ENCODE measurements at regions not wholly inside any gene's neighbourhood (a gene's known extent, or its start where the extent isn't known, plus 50 kb on each side); places are given as distances from the start of the nearest gene placed in this dataset.
A peak's percentile ranks its signal among the peaks of the same experiment; 100 is the strongest.

DNA sequence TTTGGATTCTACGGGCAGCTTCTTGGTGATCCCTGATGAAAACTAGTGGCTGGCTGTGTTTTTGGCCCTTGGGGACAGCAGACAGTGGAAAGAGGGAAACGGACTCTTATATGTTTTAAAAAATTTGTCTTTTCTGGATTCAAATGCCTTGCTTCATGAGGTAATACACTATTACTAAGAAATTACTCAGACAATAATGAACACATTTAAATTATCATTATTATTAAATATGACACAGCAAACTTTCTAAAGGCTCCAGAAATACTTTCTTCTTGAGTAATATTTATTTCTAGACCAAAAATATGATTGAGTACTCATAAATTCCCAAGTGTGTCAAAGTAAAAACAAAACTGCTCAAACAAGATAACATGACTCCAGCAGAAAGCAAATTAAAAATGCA lies 520.7 kb upstream of the AADAT start:
- H3K27me3 Mint-ChIP-seq (ENCODE audit: unreplicated experiment) = no peaks in the 10 kb centered on the region
- no peaks in the 10 kb centered on the region for H3K36me3 Mint-ChIP-seq (ENCODE audit: unreplicated experiment)
- TF ChIP-seq, protein P1, sequence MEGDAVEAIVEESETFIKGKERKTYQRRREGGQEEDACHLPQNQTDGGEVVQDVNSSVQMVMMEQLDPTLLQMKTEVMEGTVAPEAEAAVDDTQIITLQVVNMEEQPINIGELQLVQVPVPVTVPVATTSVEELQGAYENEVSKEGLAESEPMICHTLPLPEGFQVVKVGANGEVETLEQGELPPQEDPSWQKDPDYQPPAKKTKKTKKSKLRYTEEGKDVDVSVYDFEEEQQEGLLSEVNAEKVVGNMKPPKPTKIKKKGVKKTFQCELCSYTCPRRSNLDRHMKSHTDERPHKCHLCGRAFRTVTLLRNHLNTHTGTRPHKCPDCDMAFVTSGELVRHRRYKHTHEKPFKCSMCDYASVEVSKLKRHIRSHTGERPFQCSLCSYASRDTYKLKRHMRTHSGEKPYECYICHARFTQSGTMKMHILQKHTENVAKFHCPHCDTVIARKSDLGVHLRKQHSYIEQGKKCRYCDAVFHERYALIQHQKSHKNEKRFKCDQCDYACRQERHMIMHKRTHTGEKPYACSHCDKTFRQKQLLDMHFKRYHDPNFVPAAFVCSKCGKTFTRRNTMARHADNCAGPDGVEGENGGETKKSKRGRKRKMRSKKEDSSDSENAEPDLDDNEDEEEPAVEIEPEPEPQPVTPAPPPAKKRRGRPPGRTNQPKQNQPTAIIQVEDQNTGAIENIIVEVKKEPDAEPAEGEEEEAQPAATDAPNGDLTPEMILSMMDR (IDR thresholded peaks at IDR 0.05) = no peak
- H3K4me1 Mint-ChIP-seq (ENCODE audit: unreplicated experiment) = no peaks in the 10 kb centered on the region
- peaks cover 21% of the 10 kb centered on the region for H3K9me3 Mint-ChIP-seq (ENCODE audit: unreplicated experiment)
- peak overlapping the region; percentile 19 for H3K27ac Mint-ChIP-seq (ENCODE audit: unreplicated experiment)
- no peak overlapping the region for H3K4me3 Mint-ChIP-seq (ENCODE audit: unreplicated experiment)
- no peak for DNase-seq (ENCODE audit: extremely low spot score, unreplicated experiment)

DNA sequence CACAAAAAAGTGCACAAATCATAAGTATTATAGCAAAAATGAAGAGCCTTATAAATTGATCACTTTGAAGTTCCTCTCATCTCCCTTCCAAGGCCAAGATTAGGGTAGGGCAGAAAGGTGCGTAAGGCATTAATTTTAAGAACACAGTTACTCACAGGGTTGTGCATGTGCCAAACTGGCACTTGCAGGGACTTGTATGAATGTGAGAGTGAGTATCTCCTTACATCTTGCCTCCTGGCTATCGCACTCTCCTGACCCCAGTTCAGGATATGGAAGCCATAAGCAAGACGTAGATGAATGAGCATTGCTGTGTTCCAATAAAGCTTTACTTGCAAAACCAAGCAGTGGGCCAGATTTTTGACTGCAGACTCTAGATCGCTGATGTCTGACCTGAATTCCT lies 510.1 kb upstream of the AADAT start:
- H3K9me3 Mint-ChIP-seq (ENCODE audit: unreplicated experiment) = peaks cover 3% of the 10 kb centered on the region
- TF ChIP-seq, protein P1 (IDR thresholded peaks at IDR 0.05) = no peak
- H3K27ac Mint-ChIP-seq (ENCODE audit: unreplicated experiment) = no peak overlapping the region
- no peaks in the 10 kb centered on the region for H3K36me3 Mint-ChIP-seq (ENCODE audit: unreplicated experiment)
- no peak for DNase-seq (ENCODE audit: extremely low spot score, unreplicated experiment)
- H3K4me3 Mint-ChIP-seq (ENCODE audit: unreplicated experiment) = no peak overlapping the region
- no peaks in the 10 kb centered on the region for H3K4me1 Mint-ChIP-seq (ENCODE audit: unreplicated experiment)
- H3K27me3 Mint-ChIP-seq (ENCODE audit: unreplicated experiment) = peaks cover 2% of the 10 kb centered on the region

DNA sequence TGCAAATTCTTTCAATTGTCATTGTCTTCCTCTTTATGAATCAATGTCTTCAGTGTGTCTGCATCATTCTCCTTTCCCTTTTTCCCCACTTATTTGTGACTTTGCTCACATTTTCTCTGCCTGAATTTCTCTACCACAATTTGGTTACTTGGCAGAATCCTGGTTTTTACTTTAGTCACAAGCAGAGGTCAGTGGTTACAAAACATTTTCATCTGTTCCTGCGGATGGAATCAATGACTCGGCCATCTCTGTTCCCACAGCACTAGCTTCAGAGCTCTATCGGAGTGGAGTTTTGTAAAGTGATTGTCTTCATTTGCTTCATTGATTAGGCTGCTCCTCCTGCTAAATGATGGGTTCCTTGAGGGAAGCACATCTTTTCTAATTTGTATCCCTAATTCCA lies 501.3 kb upstream of the AADAT start:
- Mint-ChIP-seq H3K36me3 (ENCODE audit: unreplicated experiment) (no peaks in the 10 kb centered on the region), H3K4me3 (ENCODE audit: unreplicated experiment) (no peak overlapping the region), H3K9me3 (ENCODE audit: unreplicated experiment) (no peaks in the 10 kb centered on the region), H3K4me1 (ENCODE audit: unreplicated experiment) (no peaks in the 10 kb centered on the region), H3K27me3 (ENCODE audit: unreplicated experiment) (peaks cover 8% of the 10 kb centered on the region), H3K27ac (ENCODE audit: unreplicated experiment) (no peak overlapping the region)
- TF ChIP-seq, protein P1 (IDR thresholded peaks at IDR 0.05) = no peak
- no peak for DNase-seq (ENCODE audit: extremely low spot score, unreplicated experiment)

DNA sequence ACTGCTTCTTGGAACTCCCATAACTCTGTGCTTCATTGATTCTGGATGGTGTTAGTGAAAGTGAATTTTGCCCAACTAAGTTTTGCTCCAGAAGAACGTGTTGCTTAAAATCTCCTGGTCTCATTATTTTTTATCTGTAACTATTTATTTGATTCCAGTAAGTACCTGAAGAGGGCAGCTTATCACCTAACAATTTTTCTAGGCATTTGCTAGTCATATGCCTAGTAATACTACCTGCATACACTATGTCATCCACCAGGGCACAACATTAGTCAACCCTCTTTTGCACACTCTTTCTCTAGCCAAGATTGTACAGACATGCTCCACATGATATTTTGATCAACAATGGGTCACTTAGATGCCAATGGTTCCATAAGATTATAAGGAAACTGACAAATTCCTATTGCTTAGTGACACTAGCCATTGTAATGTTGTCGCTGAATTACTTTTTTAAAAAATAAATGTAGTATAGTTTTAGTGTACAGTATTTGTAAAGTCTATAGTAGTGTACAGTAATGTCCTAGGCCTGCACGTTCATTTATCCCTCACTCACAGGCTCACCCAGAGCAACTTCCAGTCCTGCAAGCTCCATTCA lies 499.9 kb upstream of the AADAT start:
- no peaks in the 10 kb centered on the region for H3K9me3 Mint-ChIP-seq (ENCODE audit: unreplicated experiment)
- no peak for DNase-seq (ENCODE audit: extremely low spot score, unreplicated experiment)
- H3K27ac Mint-ChIP-seq (ENCODE audit: unreplicated experiment) = no peak overlapping the region
- peaks cover 11% of the 10 kb centered on the region for H3K27me3 Mint-ChIP-seq (ENCODE audit: unreplicated experiment)
- no peaks in the 10 kb centered on the region for H3K4me1 Mint-ChIP-seq (ENCODE audit: unreplicated experiment)
- no peak overlapping the region for H3K4me3 Mint-ChIP-seq (ENCODE audit: unreplicated experiment)
- H3K36me3 Mint-ChIP-seq (ENCODE audit: unreplicated experiment) = no peaks in the 10 kb centered on the region
- TF ChIP-seq, protein P1 (IDR thresholded peaks at IDR 0.05) = peak; percentile 51

DNA sequence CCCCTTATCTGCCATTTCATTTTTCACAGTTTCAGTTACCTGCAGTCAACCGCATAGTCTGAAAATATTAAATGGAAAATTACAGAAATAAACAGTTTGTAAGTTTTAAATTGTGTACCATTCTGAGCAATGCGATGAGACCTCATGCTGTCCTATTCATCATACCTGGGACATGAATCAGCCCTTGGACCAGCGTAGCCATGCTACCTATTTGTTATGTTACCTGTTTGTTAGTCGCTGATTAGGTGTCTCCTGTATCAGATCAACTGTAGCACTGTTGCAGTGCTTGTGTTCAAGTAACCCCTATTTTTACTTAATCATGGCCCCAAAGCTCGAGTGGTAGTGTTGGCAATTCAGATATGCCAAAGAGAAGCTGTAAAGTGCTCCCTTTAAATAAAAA lies 492.2 kb upstream of the AADAT start:
- H3K27ac Mint-ChIP-seq (ENCODE audit: unreplicated experiment) = no peak overlapping the region
- H3K9me3 Mint-ChIP-seq (ENCODE audit: unreplicated experiment) = peaks cover 4% of the 10 kb centered on the region
- H3K4me1 Mint-ChIP-seq (ENCODE audit: unreplicated experiment) = no peaks in the 10 kb centered on the region
- no peak for DNase-seq (ENCODE audit: extremely low spot score, unreplicated experiment)
- H3K27me3 Mint-ChIP-seq (ENCODE audit: unreplicated experiment) = peaks cover 4% of the 10 kb centered on the region
- no peak overlapping the region for H3K4me3 Mint-ChIP-seq (ENCODE audit: unreplicated experiment)
- TF ChIP-seq, protein P1 (IDR thresholded peaks at IDR 0.05) = no peak
- no peaks in the 10 kb centered on the region for H3K36me3 Mint-ChIP-seq (ENCODE audit: unreplicated experiment)
